ENCODE measurements at regions not wholly inside any gene's neighbourhood (a gene's known extent, or its start where the extent isn't known, plus 50 kb on each side); places are given as distances from the start of the nearest gene placed in this dataset.
"Not testable (repeated sequence)": the region's sequence is repeated elsewhere in the genome, so short reads cannot be mapped to it uniquely, and the experiment has no call there.

- not testable (repeated sequence) for TF ChIP-seq POLR2A, CTCF (IDR thresholded peaks at IDR 0.05)
Measured at GRCh38 chr12:131367067-131367982, 343.6 kb upstream of the SFSWAP start.
